Choroid plexus epithelial cell (primary cell): ENCODE measurements at regions not wholly inside any gene's neighbourhood (a gene's known extent, or its start where the extent isn't known, plus 50 kb on each side); places are given as distances from the start of the nearest gene placed in this dataset.
A peak's percentile ranks its signal among the peaks of the same experiment; 100 is the strongest.

ENCODE experiments used
- DNase-seq: peaks from one replicate; pipeline ENCODE4 v3.0.0-alpha.2; 2010; ENCODE audit warnings: low read depth
- H3K4me3 ChIP-seq: 2 replicates; pipeline ENCODE4 v1.5.1; 2011; ENCODE audit warnings: low read depth, mild to moderate bottlenecking, control low read depth, low read length, moderate library complexity
- CTCF ChIP-seq: conservative IDR thresholded peaks from 2 replicates; pipeline ENCODE4 v1.5.1; 2011; ENCODE audit warnings: low read depth, mild to moderate bottlenecking, control low read depth, inconsistent platforms, low read length, moderate library complexity

DNA sequence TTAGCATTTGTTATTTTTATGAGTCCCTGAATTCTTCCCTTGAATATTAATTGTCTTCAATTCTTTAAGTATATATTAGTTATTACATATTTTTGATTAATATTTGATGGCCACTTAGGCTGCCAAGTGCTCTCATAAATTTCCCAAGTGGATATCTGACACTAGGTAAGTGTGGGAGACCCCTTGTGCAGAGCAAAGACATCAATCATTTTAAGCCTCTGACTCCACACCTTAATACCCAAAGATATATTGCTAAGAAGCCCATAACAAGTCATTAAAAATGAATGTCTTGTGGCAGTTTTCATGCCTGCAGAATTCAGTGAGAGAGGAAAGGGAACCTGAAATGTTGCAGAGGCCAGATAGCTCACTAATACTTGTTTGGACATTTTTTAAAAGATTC, 58.4 kb upstream of the PROX1 start:
- TF ChIP-seq CTCF, result no peak
- no peak for DNase-seq
- H3K4me3 ChIP-seq, result no peak overlapping the region

DNA sequence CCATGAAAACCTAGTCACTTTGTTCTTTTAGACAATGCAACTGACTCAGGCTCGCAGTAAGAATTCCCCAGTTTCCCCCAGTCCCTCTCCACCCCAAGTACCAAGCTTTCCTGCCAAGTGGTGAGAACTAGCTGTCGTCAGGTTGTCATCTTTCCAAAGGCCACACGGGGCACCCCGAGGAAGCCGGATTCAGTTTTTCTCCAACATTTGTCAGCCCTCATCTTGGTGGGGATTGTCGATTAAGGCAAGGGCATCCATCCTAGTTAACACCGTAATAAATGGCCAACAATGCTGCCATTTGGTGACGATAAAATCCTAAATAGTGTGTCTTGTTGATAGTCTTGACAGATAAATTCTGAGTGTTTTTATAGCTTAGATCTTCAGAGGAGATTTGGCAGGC, 55.9 kb upstream of the PROX1 start:
- no peak overlapping the region for H3K4me3 ChIP-seq
- no peak for TF ChIP-seq CTCF
- DNase-seq, result no peak

DNA sequence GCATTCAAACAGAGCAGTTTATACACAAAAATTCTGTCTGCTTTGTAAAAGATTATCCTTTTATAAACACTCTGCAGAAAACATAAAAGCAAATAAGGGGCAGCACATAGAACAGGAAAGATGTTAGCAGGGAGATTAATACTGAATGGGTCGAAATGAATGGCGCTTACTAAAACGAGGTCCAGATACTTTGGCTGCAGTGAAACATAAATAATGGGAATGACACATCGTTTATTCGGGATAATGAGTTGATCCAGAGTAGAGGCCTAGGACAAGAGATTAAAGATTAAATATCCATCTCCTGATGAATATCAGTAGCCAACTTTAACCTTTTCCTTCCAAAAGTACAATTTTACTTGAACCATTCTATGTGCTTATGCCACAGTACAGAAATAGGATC, 54.4 kb upstream of the PROX1 start:
- DNase-seq, result no peak
- no peak for TF ChIP-seq CTCF
- no peak overlapping the region for H3K4me3 ChIP-seq

- TF ChIP-seq CTCF, result no peak
- DNase-seq, result peak; percentile 1
- no peak overlapping the region for H3K4me3 ChIP-seq
Observed at GRCh38 chr1:213934649-213935048, 53.1 kb upstream of the PROX1 start.

DNA sequence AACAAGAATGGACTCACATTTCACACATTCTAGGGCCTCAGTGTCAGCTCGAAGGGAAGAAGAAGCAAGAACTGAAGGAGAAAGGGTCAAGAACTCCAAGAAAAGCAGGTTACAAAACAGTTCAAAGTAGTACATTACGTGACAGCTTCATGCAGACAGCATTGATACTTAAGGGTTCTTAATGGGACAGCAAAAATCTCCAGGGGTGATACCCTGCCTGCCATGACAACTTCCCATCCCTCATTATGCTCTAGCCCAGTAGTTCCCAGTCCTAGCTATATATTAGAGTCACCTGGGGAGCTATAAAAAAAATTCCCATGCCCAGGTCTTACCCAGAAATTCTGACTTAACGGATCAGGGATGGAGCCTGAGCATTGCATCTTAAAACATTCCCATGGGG, 51.2 kb upstream of the PROX1 start:
- DNase-seq, result no peak
- no peak for TF ChIP-seq CTCF
- H3K4me3 ChIP-seq, result no peak overlapping the region
